ENCODE measurements at regions not wholly inside any gene's neighbourhood (a gene's known extent, or its start where the extent isn't known, plus 50 kb on each side); places are given as distances from the start of the nearest gene placed in this dataset.

GRCh38 chr7:31398815-31399214 is 58.3 kb upstream of the NEUROD6 start:
- no peak for DNase-seq

GRCh38 chr7:31407178-31407676 is 66.7 kb upstream of the NEUROD6 start:
- no peak for DNase-seq

- no peak for DNase-seq
Measured at GRCh38 chr7:31408140-31408729, 67.7 kb upstream of the NEUROD6 start.

- no peak for DNase-seq
Measured at GRCh38 chr7:31410265-31410664, 69.7 kb upstream of the NEUROD6 start.

GRCh38 chr7:31411416-31411815 is 70.9 kb upstream of the NEUROD6 start:
- no peak for DNase-seq

DNA sequence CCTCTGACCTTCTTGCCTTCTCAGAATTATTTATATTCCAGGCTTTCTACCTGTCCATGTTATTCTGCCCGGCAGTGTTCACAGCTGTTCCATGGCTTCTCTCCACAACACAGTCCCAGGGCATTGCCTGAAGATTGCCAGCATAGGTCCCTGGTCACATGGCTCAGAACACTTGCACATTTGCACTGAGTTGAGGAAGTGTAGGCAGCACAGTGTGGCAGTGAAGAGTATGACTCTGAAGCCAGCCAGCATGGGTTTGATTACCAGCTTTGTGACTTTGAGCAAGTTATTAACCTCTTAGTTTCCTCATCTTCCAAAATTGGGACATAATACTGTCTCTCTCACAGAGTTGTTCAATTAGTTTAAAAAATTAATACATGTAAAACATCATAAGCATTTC is 73.2 kb upstream of the NEUROD6 start:
- no peak for DNase-seq

- no peak for DNase-seq
Measured at GRCh38 chr7:31416381-31416870, 75.9 kb upstream of the NEUROD6 start.

DNA sequence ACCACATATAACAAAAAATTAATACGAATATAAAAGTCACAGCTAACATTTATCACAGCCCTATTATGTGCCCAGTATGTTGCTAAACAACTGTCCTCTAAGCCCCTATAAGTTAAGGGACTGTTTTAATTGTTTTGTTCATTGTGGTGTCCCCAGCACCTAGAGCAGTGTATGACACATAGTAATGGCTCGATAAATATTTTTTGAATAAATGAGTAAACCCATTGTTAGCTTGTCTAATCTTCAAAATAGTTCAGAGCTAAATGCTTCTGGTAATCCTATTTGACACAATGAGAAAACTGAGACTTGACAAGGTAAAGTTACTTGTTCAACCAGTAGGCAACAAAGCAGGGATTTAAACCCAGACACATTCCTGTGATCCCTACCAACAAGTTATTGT is 78.4 kb upstream of the NEUROD6 start:
- DNase-seq = no peak

DNA sequence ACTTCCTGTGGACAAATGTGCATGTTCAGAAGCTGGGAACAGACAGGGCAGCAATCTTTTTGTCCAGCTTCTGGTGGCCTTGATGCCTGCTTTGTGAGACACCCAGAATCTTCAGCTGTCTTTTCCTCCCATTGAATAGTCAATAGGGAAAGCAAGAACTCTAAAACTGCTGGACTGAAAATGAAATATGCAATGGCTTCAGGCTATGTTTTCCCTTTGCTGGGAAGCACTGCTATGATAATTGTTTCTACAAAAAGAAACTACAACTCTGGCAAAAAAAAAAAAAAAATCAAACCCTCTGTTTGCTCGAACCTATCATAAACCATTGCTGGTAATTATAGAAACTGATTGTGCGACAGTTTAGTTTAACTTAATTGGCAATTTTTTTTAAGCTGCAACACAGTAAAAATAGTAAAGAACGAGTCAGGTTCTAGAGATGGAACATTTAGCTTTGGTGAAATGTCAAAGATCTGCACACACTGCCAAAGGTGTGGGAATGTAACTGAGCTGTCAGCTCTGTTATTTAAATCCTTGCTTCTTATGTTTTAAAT is 79.1 kb upstream of the NEUROD6 start:
- no peak for DNase-seq

- DNase-seq = no peak
Measured at GRCh38 chr7:31420948-31421347, 80.4 kb upstream of the NEUROD6 start.

DNA sequence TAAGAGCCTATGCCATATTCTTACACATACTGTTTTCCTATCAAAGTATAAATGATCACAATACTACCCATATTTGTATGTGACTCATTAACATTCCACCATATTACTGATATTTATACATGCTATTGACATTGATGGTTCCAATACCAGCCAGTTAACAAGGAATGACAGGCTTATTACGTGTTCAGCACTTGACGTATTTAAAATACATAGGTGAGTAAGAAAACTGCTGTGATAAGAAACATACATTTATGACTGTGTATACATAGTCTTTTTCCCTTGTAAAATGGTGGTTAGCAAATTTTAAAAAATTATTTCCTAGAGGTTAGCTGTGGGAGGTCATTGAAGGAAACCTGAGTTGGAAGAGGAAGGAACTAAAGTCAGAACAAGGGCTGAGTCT is 81.1 kb upstream of the NEUROD6 start:
- DNase-seq = no peak

GRCh38 chr7:31423994-31424393 is 83.5 kb upstream of the NEUROD6 start:
- no peak for DNase-seq

- no peak for DNase-seq
Measured at GRCh38 chr7:31432176-31432575, 81.7 kb upstream of the ITPRID1 start.

GRCh38 chr7:31432836-31433340 is 81.0 kb upstream of the ITPRID1 start:
- no peak for DNase-seq

DNA sequence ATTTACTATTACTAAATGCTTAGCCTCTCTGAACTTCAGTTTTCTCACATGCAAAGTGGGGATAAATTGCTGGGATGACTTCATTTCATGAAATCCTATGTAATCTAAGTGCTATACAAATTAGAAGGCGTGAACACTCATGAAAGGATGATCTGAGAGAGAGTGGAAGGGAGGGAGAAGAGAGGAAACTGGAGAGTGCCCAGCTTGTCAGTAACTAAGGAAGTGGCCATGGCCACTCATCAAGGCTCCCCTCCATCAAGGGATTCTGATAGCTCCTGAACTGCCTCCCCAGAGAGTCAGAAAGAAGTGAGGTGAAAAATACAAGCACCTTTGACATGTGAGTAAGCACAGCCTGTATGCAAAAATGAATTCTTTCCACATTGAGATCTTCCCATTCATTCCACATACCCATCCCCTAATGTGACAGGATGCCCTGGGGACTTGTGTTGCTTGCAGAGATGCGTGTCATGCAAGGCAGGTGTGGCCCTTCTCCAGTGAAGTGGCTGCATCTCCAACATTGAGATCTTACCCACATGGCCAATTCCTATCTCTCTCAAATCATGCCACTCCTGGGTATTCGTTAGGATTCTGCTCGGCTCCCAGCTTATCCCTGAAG is 76.5 kb upstream of the ITPRID1 start:
- no peak for DNase-seq

- DNase-seq = no peak
Measured at GRCh38 chr7:31439165-31439564, 74.7 kb upstream of the ITPRID1 start.

- DNase-seq = no peak
Measured at GRCh38 chr7:31440511-31440910, 73.4 kb upstream of the ITPRID1 start.

DNA sequence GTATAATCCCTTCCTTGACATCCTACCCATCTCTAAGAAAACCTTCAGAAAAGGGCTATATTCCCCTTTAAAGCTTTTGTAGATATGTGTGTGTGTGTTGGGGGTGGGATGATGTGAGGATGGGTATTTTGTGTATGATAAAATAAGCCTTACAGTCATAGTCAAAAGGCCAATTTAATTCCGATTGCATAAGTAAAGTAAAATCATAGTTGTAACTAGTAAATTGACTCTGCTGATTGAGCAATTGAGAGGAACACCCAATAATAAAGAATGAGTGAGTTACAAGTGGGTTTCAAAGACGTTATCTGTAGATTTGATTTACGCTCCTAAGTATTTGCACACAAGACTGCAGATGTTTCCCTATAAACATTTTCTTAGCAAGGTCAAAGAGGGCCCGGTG is 71.3 kb upstream of the ITPRID1 start:
- DNase-seq = no peak

DNA sequence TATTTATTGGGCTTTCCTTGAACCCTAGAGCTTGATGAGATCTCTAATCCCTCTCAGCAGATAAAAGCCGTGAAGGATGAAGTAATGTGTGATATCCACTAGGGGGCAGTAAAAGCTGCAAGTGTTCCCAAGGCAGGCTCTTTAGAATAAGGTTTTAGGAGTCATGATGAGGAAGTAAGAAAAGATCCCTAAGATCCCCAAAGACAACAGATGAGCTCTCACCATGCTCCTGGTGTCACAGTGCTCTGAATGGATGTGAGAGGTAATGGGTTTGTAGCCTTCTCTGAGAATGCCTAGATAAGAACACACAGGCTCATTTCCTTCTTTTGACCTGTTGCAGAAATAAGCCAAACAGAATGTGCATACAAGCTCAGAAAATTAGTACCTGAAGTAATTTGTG is 70.4 kb upstream of the ITPRID1 start:
- DNase-seq = peak; percentile 92

GRCh38 chr7:31444196-31444595 is 69.7 kb upstream of the ITPRID1 start:
- DNase-seq = no peak

DNA sequence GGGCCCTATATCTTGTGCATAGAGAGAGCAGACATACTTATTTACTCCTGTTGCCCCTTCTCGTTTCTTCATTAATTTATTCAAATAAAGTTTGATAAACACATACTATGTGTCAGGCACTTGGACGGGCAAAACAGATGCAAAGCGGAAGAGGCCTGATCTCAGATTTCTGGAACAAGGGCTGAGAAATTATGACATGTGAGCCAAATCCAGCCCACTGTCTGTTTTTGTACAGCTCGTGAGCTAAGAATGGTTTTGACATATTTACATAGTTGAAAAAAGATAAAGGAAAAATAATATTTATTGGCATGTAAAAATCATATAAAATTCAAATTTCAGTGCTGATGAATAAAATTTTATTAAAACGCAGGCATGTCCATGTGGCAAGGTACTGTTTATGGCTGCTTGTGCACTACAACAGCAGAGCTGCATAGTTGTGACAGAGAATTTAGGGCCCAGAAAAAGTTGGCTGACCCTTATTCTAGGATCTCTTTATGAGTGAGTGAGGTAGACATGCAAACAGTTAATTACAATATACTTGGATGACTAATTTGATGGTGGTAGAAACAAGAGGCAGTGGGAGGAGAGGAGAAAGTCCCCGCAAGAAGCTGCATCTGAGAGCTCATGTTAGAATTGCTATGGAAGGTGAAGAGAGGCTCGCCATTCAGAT is 68.1 kb upstream of the ITPRID1 start:
- DNase-seq = no peak

GRCh38 chr7:31448649-31449048 is 65.2 kb upstream of the ITPRID1 start:
- no peak for DNase-seq

- DNase-seq = no peak
Measured at GRCh38 chr7:31455844-31456243, 58.0 kb upstream of the ITPRID1 start.
